Brain microvascular endothelial cell (primary cell): ENCODE measurements at regions not wholly inside any gene's neighbourhood (a gene's known extent, or its start where the extent isn't known, plus 50 kb on each side); places are given as distances from the start of the nearest gene placed in this dataset.

ENCODE experiments used
- DNase-seq: peaks from one replicate; pipeline ENCODE4 v3.0.0-alpha.2; 2020
- H3K27ac ChIP-seq: fragments of 250-450 bp; sonication (Bioruptor Pico); 2 replicates; pipeline ENCODE4 v1.5.1; 2020; ENCODE audit warnings: mild to moderate bottlenecking, moderate library complexity
- H3K27me3 ChIP-seq: fragments of 250-450 bp; sonication (Bioruptor Pico); replicated peaks from 2 replicates; pipeline ENCODE4 v1.5.1; 2020; ENCODE audit warnings: mild to moderate bottlenecking
- H3K36me3 ChIP-seq: fragments of 250-450 bp; sonication (Bioruptor Pico); replicated peaks from 2 replicates; pipeline ENCODE4 v1.5.1; 2020; ENCODE audit warnings: mild to moderate bottlenecking
- H3K4me3 ChIP-seq: 2 replicates; pipeline ENCODE4 v1.5.1; 2011; ENCODE audit warnings: low read depth, mild to moderate bottlenecking, control low read depth, low read length, moderate library complexity
- in situ Hi-C: cut with HindIII; loops from 2 replicates; pipeline ENCODE4 v1.10.0; 2017; ENCODE audit warnings: low sequenced_read_pairs, low pct_ligation_motif_present
- TF ChIP-seq, protein P1 (sequence below): IDR thresholded peaks from 2 replicates; pipeline ENCODE4 v1.5.1; 2011; ENCODE audit warnings: low read depth, mild to moderate bottlenecking, moderate library complexity, low read length, control low read depth, inconsistent platforms; ENCODE audit errors: missing control alignments

DNA sequence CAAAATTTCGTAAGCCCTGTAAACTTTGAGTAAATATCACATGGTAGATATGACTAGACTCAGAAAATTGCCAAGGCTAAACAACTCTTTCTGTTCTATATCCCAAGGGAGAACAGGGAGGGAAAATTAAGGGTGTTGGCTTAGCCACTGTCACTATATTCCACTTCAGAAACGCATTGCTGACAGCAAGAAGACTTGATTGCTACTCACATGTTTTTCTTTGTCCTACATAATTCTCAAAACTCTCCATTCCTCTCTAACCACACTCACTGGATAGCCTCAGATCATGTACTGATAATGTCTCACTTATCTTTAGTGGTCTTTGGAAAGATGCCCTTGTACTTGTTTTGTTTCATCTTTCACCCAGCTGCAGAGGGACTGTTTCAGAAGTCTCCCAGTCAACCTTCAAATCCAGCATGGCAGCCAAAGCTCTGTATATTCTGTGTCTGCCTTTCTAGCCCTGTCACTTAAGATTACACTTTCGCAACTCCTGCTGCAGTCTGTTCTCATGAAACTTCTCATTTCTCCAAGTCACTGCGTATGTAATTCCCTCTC lies 582.4 kb upstream of the FZD8 start:
- Histone ChIP-seq H3K4me3 (no peak overlapping the region), H3K36me3 (no peaks in the 10 kb centered on the region), H3K27ac (no peak overlapping the region), H3K27me3 (no peaks in the 10 kb centered on the region)
- TF ChIP-seq, protein P1, sequence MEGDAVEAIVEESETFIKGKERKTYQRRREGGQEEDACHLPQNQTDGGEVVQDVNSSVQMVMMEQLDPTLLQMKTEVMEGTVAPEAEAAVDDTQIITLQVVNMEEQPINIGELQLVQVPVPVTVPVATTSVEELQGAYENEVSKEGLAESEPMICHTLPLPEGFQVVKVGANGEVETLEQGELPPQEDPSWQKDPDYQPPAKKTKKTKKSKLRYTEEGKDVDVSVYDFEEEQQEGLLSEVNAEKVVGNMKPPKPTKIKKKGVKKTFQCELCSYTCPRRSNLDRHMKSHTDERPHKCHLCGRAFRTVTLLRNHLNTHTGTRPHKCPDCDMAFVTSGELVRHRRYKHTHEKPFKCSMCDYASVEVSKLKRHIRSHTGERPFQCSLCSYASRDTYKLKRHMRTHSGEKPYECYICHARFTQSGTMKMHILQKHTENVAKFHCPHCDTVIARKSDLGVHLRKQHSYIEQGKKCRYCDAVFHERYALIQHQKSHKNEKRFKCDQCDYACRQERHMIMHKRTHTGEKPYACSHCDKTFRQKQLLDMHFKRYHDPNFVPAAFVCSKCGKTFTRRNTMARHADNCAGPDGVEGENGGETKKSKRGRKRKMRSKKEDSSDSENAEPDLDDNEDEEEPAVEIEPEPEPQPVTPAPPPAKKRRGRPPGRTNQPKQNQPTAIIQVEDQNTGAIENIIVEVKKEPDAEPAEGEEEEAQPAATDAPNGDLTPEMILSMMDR, result no peak
- in situ Hi-C loops, result no loop called here
- peak; percentile 40 for DNase-seq

DNA sequence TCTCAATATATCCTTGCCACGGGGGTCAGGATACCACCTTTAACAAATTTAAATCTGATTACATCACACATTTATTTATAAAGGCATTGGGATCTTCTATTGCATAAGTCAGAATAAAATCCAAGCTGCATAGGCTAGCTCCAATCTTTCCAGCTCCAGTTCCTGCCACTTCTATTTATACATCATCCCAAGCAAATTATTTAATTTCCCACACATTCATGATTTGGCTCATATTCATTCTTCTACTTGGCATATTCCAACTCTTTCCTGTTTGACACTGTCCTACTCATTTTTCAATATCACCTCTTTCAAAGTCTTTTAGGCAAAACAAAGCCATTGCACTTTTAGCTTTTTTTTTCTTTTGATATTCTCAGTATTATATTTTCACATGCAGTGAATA lies 579.0 kb upstream of the FZD8 start:
- in situ Hi-C loops, result no loop called here
- Histone ChIP-seq H3K27me3 (no peaks in the 10 kb centered on the region), H3K27ac (no peak overlapping the region), H3K36me3 (no peaks in the 10 kb centered on the region), H3K4me3 (no peak overlapping the region)
- TF ChIP-seq, protein P1, result no peak
- DNase-seq, result no peak

DNA sequence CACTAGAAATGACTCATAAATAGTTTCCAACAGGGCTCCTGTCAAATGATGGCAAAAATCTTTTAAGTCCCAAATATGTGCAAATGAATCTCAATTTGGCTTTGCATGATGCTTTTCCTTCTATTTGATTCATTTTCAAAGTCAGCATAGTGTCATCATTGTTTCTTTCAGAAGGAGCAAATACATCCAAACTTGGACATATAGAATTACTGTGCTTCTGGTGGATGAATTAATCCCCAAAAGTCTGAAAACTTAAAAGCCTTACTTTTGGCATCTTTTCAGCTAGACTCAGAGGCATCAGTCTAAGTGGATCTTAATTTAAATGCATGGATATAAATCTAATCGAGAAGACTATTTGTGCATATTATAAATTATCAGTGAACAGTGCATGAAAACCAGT lies 578.1 kb upstream of the FZD8 start:
- in situ Hi-C loops, result no loop called here
- Histone ChIP-seq H3K36me3 (no peaks in the 10 kb centered on the region), H3K4me3 (no peak overlapping the region), H3K27me3 (no peaks in the 10 kb centered on the region), H3K27ac (no peak overlapping the region)
- no peak for DNase-seq
- TF ChIP-seq, protein P1, result no peak

DNA sequence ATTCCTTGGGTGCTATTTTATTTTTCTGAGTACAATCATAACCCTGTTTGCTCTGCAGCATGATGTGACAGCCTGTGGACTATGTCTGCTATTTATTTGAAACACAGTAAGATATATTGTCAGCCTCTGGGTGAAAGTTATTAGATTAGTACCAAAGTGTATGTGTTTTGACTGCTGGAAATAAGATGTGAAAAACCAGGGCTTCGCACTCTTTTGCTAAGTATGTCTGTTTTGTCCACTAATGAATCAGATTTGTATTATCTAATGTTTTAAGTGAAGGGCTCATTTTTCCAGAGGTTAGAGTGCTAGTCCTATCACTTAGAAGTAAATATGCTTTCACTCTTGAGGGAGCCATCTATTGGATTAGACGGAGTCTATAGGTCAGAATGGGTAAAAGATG lies 569.8 kb upstream of the FZD8 start:
- in situ Hi-C loops, result no loop called here
- H3K4me3 ChIP-seq, result no peak overlapping the region
- TF ChIP-seq, protein P1, result no peak
- H3K36me3 ChIP-seq, result no peaks in the 10 kb centered on the region
- H3K27ac ChIP-seq, result no peak overlapping the region
- H3K27me3 ChIP-seq, result no peaks in the 10 kb centered on the region
- no peak for DNase-seq

DNA sequence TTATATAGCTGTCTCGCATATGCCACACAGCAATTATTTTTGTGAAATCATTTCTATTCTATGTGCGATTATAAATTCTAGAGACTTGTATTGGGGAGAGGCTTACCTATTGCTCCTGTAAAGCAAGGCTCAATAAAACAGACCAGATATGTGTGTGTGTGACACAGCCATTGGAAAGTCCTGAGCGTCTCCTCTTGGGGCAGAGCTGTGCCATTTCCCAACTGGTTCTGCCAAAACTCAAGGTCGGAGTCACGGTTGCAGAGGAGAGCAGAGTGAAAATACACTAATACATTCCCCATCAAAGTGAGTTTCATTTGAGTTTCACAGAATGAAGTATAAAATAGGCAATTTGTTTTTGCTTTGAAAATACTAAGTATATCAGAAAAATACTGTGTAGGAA lies 567.4 kb upstream of the FZD8 start:
- TF ChIP-seq, protein P1, result no peak
- DNase-seq, result no peak
- Histone ChIP-seq H3K36me3 (no peaks in the 10 kb centered on the region), H3K4me3 (no peak overlapping the region), H3K27ac (no peak overlapping the region), H3K27me3 (no peaks in the 10 kb centered on the region)
- in situ Hi-C loops, result no loop called here

DNA sequence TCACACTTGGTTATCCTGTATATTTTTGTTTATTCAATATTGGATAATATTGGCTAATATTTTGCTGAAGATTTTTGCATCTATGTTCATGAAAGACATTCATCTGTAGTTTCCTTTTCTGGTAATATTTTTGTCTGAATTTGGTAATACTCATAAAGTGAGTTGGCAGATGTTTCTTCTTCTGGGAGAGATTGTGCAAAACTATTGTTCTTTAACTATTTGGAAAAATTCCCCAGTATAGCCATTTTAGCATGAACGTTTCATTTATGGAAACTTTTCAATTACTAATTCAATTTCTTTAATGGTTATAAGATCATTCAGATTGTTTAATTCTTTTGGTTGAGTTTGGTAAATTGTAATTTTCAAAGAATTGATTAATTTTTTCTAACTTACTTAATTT lies 560.8 kb upstream of the FZD8 start:
- H3K36me3 ChIP-seq, result no peaks in the 10 kb centered on the region
- TF ChIP-seq, protein P1, result no peak
- DNase-seq, result no peak
- H3K4me3 ChIP-seq, result no peak overlapping the region
- no peaks in the 10 kb centered on the region for H3K27me3 ChIP-seq
- in situ Hi-C loops, result no loop called here
- no peak overlapping the region for H3K27ac ChIP-seq
